HepG2 (cell line): ENCODE measurements at regions not wholly inside any gene's neighbourhood (a gene's known extent, or its start where the extent isn't known, plus 50 kb on each side); places are given as distances from the start of the nearest gene placed in this dataset.
"Not testable (repeated sequence)": the region's sequence is repeated elsewhere in the genome, so short reads cannot be mapped to it uniquely, and the experiment has no call there.

Source experiments
- ATAC-seq: fragments of 200-7000 bp; cut with Tn5 transposase; 3 replicates; pipeline ENCODE4 v1.9.1; 2020; ENCODE audit warnings: mild to moderate bottlenecking, moderate library complexity
- BruUV-seq: library from RNA; stranded (reverse); fragments of 400-500 nt; replicated peaks from 2 replicates; lab custom pipeline; 2021; lab: Mats Ljungman, UMichigan
- CTCF ChIA-PET: fragments of 300-600 bp; formaldehyde crosslinking; extraction: SDS; loops from one replicate; lab custom pipeline; 2021; ENCODE audit warnings: low total read pairs, inconsistent platforms, low intra/inter-chr PET ratio; lab: Yijun Ruan, JAX
- POLR2A ChIA-PET: fragments of 350-600 bp; sonication (Branson Sonifier 250); formaldehyde crosslinking; loops from one replicate; lab custom pipeline; 2020; ENCODE audit warnings: antibody characterized with exemption, inconsistent platforms; lab: Yijun Ruan, JAX
- DNase-seq: peaks from one replicate; pipeline ENCODE4 v3.0.0-alpha.2; 2015; ENCODE audit warnings: low spot score
- FAIRE-seq: peaks from 3 replicates; lab custom pipeline; 2011; peaks lifted over from hg19 to GRCh38; lab: Jason Lieb, UNC
- H2AFZ ChIP-seq: one replicate; pipeline ENCODE4 v1.6.1; 2011; ENCODE audit warnings: low read length, inconsistent platforms
- H3K27ac ChIP-seq: fragments of 300-600 bp; 3 replicates; pipeline ENCODE4 v1.8.0; 2011; ENCODE audit warnings: mixed run types, mild to moderate bottlenecking, mixed read lengths, low read length, inconsistent platforms; ENCODE audit not compliant: insufficient read depth; ENCODE audit errors: extremely low read length
- H3K27me3 ChIP-seq, 2 experiments: fragments of 200-600 bp in 1 of 2; 2 replicates in 1 of 2; 3 replicates in 1 of 2; pipeline versions ENCODE4 v1.6.0 to v1.8.0; 2011; ENCODE audit warnings: low read length in 2 of 2, mild to moderate bottlenecking in 2 of 2, moderate library complexity in 2 of 2, inconsistent platforms in 1 of 2; ENCODE audit not compliant: insufficient read depth in 2 of 2, control insufficient read depth in 1 of 2
- H3K36me3 ChIP-seq, 2 experiments: fragments of 200-600 bp in 1 of 2; replicated peaks in 1 of 2; 2 replicates in 1 of 2; 3 replicates in 1 of 2; pipeline versions ENCODE4 v1.5.1 to v1.8.0; 2011; ENCODE audit warnings: low read length in 2 of 2, inconsistent platforms in 1 of 2; ENCODE audit not compliant: insufficient read depth in 2 of 2, control insufficient read depth in 1 of 2
- H3K4me1 ChIP-seq: 2 replicates; pipeline ENCODE4 v1.5.1; 2012; ENCODE audit warnings: low read length, inconsistent platforms; ENCODE audit not compliant: insufficient read depth
- H3K4me2 ChIP-seq: 2 replicates; pipeline ENCODE4 v1.6.0; 2011; ENCODE audit warnings: low read depth, low read length, inconsistent platforms
- H3K4me3 ChIP-seq, 3 experiments: fragments of 200-600 bp in 1 of 3; sonication (generic), shearing (Covaris generic) in 1 of 3; replicated peaks in 1 of 3; 2 replicates each; pipeline ENCODE4 v1.5.1; 2011 to 2016; ENCODE audit warnings: low read length in 3 of 3, inconsistent platforms in 2 of 3, low read depth in 2 of 3, mild to moderate bottlenecking in 2 of 3, control low read depth in 1 of 3, mixed read lengths in 1 of 3; ENCODE audit not compliant: insufficient read depth in 1 of 3
- H3K79me2 ChIP-seq: one replicate; pipeline ENCODE4 v1.6.1; 2011; ENCODE audit warnings: low read length, inconsistent platforms; ENCODE audit not compliant: insufficient read depth
- H3K9ac ChIP-seq: 2 replicates; pipeline ENCODE4 v1.6.0; 2011; ENCODE audit warnings: mild to moderate bottlenecking, low read depth, low read length, inconsistent platforms; ENCODE audit not compliant: insufficient read depth
- H3K9me3 ChIP-seq: 2 replicates; pipeline ENCODE4 v1.5.1; 2012; ENCODE audit warnings: mild to moderate bottlenecking, low read length
- H4K20me1 ChIP-seq: 2 replicates; pipeline ENCODE4 v1.6.0; 2011; ENCODE audit warnings: inconsistent platforms, mild to moderate bottlenecking, low read length, moderate library complexity; ENCODE audit not compliant: insufficient read depth
- WGBS: methylation state at CpG from one replicate; pipeline ENCODE4 v1.1.6; 2017; ENCODE audit warnings: low lambda C conversion rate; 5-methylcytosine and 5-hydroxymethylcytosine counted together
- in situ Hi-C: cut with HindIII; loops from 2 replicates; pipeline ENCODE4 v1.10.0; 2017; ENCODE audit warnings: low pct_unique_long_range_greater_than_20kb; ENCODE audit not compliant: extremely low pct_ligation_motif_present
- intact Hi-C: fragments of 100-400 bp; cut with micrococcal nuclease; formaldehyde crosslinking; loops from one replicate; pipeline ENCODE4 v1.10.0; 2022; ENCODE audit not compliant: unreplicated experiment

DNA sequence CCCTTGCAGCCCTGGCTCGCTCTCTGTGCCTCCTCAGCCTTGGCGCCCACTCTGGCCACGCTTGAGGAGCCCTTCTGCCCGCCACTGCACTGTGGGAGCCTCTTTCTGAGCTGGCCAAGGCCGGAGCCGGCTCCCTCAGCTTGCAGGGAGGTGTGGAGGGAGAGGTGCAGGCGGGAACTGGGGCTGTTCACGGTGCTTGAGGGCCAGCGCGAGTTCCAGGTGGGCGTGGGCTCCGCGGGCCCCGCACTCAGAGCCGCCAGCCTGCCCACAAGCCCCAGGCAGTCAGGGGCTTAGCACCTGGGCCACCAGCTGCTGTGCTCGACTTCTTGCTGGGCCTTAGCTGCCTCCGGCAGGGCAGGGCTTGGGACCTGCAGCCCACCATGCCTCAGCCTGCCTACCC lies 861.5 kb upstream of the TPTE start:
- H3K9ac ChIP-seq, POLR2A ChIA-PET, H3K79me2 ChIP-seq, intact Hi-C loops, H3K4me3 ChIP-seq, FAIRE-seq, H2AFZ ChIP-seq, CTCF ChIA-PET, in situ Hi-C loops, H3K4me2 ChIP-seq, H3K27me3 ChIP-seq, H4K20me1 ChIP-seq, DNase-seq, H3K4me1 ChIP-seq, ATAC-seq, BruUV-seq, H3K36me3 ChIP-seq, H3K27ac ChIP-seq: not testable (repeated sequence)
- peaks cover 39% of the 10 kb centered on the region for H3K9me3 ChIP-seq
- WGBS: no CpG with 5 or more reads among the region's 17 CpGs

DNA sequence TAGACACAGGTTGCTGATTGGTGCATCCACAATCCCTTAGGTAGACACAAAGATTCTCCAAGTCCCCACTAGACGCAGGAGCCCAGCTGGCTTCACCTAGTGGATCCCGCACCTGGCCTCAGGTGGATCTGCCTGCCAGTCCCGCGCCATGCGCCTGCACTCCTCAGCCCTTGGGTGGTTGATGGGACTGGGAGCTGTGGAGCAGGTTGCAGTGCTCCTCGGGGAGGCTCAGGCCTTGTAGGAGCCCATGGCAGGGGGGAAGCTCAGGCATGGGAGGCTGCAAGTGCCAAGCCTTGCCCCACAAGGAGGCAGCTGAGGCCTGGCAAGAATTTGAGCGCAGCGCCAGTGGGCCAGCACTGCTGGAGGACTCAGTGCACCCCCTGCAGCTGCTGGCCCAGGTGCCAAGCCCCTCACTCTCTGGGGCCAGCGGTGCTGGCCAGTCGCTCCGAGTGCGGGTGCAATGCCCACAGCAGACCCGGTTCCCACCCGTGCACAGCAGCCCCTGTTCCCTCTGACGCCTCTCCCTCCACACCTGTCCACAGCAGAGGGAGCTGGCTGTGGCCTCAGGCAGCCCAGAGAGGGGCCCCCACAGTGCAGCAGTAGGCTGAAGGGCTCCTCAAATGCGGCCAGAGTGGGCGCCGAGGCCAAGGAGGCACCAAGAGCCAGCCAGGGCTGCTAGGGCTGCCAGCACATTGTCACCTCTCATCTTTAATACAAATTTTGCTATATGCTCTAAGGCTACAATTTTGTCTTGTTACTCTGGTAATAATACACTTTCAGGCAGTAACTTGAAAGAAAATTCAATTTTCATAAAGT lies 857.3 kb upstream of the TPTE start:
- H3K27ac ChIP-seq, H3K79me2 ChIP-seq, FAIRE-seq, intact Hi-C loops, ATAC-seq, in situ Hi-C loops, H3K4me2 ChIP-seq, DNase-seq, POLR2A ChIA-PET, H3K27me3 ChIP-seq, H2AFZ ChIP-seq, H3K9me3 ChIP-seq, H3K36me3 ChIP-seq, CTCF ChIA-PET, H3K9ac ChIP-seq, H4K20me1 ChIP-seq, H3K4me1 ChIP-seq, H3K4me3 ChIP-seq, BruUV-seq: not testable (repeated sequence)
- WGBS: 70% methylated on average over 7 of the region's 18 CpGs

DNA sequence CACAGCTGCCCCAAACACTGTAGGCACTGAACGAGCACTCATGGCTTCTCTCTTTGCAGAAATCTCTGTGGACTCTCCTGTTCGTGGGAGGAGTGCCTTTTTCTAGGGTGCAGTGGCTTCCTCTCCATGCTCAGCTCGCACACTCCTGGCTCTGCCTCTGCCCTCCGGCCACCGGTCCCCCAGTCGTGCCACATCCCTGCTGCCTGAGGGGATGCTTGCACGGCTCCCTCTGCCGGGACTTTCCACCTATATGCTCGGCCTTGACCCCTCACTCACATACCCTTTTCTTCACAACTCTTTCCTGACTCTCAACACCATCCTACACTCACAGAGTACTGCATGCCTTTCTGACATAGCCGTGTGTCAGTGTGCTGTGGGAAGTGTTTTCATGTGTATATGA lies 845.6 kb upstream of the TPTE start:
- H4K20me1 ChIP-seq, H3K79me2 ChIP-seq, H3K27ac ChIP-seq, FAIRE-seq, H3K4me3 ChIP-seq, CTCF ChIA-PET, H3K27me3 ChIP-seq, ATAC-seq, BruUV-seq, intact Hi-C loops, H2AFZ ChIP-seq, H3K9me3 ChIP-seq, DNase-seq, H3K9ac ChIP-seq, H3K4me1 ChIP-seq, POLR2A ChIA-PET, H3K36me3 ChIP-seq, H3K4me2 ChIP-seq, in situ Hi-C loops: not testable (repeated sequence)
- 14% methylated on average over 7 of the region's 10 CpGs for WGBS

DNA sequence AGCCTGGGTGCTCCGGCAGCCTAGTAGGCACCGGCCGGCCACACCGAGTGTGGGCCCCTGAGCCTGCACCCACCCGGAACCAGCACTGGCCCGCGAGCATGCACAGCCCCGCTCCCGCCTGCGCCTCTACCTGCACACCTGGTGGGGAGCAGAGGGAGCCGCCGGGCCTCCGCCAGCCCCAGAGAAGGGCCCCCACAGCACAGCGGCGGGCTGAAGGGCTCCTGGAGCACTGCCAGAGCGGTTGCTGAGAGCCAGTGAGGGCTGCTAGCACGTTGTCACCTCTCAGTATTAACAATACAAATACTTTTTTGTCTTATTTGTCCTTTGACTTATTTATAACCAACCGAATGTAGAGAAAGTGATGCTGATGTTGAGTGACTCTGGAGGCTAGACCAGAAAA lies 842.4 kb upstream of the TPTE start:
- ATAC-seq, POLR2A ChIA-PET, H3K4me3 ChIP-seq, H4K20me1 ChIP-seq, H3K9me3 ChIP-seq, H3K4me1 ChIP-seq, H3K79me2 ChIP-seq, H2AFZ ChIP-seq, intact Hi-C loops, DNase-seq, in situ Hi-C loops, H3K27ac ChIP-seq, BruUV-seq, H3K9ac ChIP-seq, H3K4me2 ChIP-seq, FAIRE-seq, CTCF ChIA-PET, H3K36me3 ChIP-seq, H3K27me3 ChIP-seq: not testable (repeated sequence)
- WGBS: 19% methylated on average over 4 of the region's 18 CpGs
